CD4-positive, alpha-beta T cell treated with Interleukin-17A for 1 hour (primary cell): ENCODE measurements at regions not wholly inside any gene's neighbourhood (a gene's known extent, or its start where the extent isn't known, plus 50 kb on each side); places are given as distances from the start of the nearest gene placed in this dataset.
A peak's percentile ranks its signal among the peaks of the same experiment; 100 is the strongest.
"Not testable (repeated sequence)": the region's sequence is repeated elsewhere in the genome, so short reads cannot be mapped to it uniquely, and the experiment has no call there.

Experiments used
- DNase-seq: peaks from one replicate; pipeline ENCODE4 v3.0.0-alpha.2; 2020

GRCh38 chr12:4153343-4153892, 120.1 kb upstream of the CCND2 start:
- DNase-seq: peak; percentile 77

GRCh38 chr12:4152145-4152795, 121.3 kb upstream of the CCND2 start:
- peak; percentile 39 for DNase-seq

DNA sequence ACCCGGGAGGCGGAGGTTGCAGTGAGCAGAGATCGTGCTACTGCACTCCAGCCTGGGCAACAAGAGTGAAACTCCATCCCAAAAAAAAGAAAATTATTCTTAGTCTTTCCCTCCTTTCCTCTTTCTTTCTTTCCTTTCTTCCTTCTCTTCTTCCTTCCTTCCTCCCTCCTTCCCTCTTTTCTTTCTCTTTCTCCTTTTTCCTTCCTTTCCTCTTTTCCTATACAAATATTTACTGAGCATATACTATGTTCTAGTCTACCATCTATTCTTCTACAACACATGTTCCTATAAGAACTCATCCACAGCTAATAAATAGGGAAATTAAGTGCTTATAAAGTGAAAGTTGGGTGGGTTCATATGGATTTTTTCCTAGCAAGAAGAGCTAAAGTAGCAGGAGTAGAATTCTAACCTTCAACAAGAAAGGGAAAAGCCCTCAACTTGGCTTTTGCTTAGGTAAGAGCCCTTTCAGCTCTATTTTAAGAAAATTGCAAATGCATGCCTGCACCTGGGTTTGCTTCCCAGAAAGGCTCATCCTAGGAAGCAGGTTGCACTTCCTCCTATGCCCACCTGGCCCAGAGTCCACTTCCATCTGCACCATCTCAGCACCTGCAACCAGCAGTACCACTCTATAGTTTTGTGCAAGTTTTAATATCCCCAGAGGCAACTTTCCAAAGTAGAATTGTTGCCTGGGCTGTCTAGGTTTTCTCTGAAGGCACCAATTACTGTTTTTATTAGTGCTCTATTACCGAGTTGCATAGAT, 122.0 kb upstream of the CCND2 start:
- no peak for DNase-seq

- not testable (repeated sequence) for DNase-seq
Observed at GRCh38 chr12:4150355-4150754, 123.2 kb upstream of the CCND2 start.

GRCh38 chr12:4148418-4149056, 125.0 kb upstream of the CCND2 start:
- peak; percentile 74 for DNase-seq

DNA sequence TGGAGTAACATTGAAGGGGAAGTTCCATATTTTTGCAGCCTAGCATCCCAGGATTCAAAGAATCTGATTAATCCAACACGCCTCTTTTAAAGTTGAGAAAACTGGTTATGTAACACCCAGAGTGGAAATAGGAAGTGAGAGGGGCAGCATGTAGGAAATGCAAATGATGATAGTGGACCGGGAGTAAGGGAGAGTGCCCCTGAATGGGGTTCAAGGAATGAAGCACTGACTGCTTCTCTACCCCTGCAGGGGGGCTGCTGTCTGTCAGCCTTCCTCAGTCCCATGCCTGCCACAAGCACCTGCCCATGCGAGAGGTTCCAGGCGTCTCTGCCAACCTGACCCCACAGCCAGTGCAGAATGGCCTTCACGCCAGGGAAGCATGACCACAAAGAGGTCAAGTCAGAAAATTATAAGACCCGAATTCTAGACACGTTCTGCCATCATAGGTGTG, 126.5 kb upstream of the CCND2 start:
- no peak for DNase-seq

- no peak for DNase-seq
Observed at GRCh38 chr12:4145990-4146859, 127.3 kb upstream of the CCND2 start.

- DNase-seq: no peak
Observed at GRCh38 chr12:4144676-4145075, 128.9 kb upstream of the CCND2 start.

GRCh38 chr12:4143896-4144295, 129.7 kb upstream of the CCND2 start:
- peak; percentile 59 for DNase-seq

- DNase-seq: no peak
Observed at GRCh38 chr12:4141348-4142270, 132.0 kb upstream of the CCND2 start.

GRCh38 chr12:4140581-4141301, 132.8 kb upstream of the CCND2 start:
- no peak for DNase-seq

- no peak for DNase-seq
Observed at GRCh38 chr12:4139191-4139590, 134.4 kb upstream of the CCND2 start.

DNA sequence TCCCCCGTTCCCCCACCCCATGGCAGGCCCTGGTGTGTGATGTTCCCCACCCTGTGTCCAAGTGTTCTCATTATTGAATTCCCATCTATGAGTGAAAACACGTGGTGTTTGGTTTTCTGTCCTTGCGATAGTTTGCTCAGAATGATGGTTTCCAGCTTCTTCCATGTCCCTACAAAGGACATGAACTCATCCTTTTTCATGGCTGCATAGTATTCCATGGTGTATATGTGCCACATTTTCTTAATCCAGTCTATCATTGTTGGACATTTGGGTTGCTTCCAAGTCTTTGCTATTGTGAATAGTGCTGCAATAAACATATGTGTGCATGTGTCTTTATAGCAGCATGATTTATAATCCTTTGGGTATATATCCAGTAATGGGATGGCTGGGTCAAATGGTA, 135.0 kb upstream of the CCND2 start:
- not testable (repeated sequence) for DNase-seq

DNA sequence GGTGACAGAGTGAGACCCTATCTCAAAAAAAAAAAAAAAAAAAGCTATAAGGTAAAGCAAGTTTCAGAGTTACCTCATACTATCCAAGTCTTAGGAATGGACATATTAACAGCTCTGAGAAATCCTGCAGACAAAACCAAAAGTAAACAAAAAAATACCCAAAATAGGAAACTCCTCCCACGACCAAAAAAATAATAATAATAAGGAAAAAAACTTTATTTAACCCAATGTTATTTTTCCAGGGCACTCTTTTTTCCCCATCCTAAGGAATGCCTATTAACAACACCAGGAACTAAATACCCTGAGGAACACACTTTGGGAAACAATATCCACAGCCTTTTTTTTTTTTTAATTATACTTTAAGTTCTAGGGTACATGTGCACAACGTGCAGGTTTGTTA, 135.5 kb upstream of the CCND2 start:
- no peak for DNase-seq

GRCh38 chr12:4137441-4137840, 136.1 kb upstream of the CCND2 start:
- no peak for DNase-seq

GRCh38 chr12:4137015-4137414, 136.5 kb upstream of the CCND2 start:
- DNase-seq: no peak

GRCh38 chr12:4135919-4136605, 137.5 kb upstream of the CCND2 start:
- no peak for DNase-seq

DNA sequence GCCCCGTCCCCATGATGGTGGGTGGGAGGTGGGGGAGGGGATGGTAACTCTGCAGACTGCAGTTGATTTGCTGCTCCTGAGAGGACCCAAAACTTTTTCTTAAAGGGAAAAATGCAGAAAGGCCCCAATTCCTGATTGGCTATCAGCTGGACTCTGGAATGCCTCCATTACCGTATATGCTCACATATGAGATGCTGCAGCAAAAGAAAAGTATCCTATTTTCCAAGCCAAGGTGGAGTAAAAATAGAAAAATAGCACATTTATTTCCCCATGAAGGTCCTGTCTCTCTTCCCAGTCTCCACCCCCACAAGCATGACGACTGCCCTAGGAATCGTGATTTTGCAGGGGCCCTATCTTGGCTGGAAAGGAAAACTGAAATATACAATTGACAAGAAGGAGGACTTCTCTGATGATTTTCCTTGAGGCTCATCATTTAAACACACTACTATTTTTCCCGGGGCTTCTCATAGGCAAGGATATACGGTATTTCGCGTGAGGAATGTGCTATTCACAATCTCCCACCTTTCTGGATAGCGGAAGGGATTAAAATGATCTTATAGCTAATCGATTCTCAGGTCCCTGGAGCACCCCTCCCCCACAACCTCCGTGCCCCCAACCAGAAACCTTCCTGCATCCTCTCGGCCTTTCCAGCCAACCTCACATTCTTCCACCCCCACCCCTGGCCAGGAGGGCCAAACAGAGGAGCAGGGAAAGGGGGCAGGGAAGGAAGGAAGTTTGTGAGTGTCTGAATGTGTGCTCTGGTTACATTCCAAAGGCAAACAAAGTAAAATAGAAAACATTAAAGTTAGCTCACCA, 138.9 kb upstream of the CCND2 start:
- DNase-seq: no peak
